PC-3 (cell line): ENCODE measurements at regions not wholly inside any gene's neighbourhood (a gene's known extent, or its start where the extent isn't known, plus 50 kb on each side); places are given as distances from the start of the nearest gene placed in this dataset.
"Not testable (repeated sequence)": the region's sequence is repeated elsewhere in the genome, so short reads cannot be mapped to it uniquely, and the experiment has no call there.

Source experiments
- ATAC-seq: fragments of 200-7000 bp; cut with Tn5 transposase; 2 replicates; pipeline ENCODE4 v1.9.1; 2020; ENCODE audit warnings: mild to moderate bottlenecking, moderate library complexity
- BruUV-seq: library from RNA; stranded (reverse); fragments of 400-500 nt; replicated peaks from 2 replicates; lab custom pipeline; 2021; lab: Mats Ljungman, UMichigan
- CTCF ChIA-PET: fragments of 300-600 bp; sonication (Branson Sonifier 250); formaldehyde crosslinking; loops from one replicate; lab custom pipeline; 2022; ENCODE audit warnings: antibody characterized with exemption; lab: Charles Lee
- POLR2A ChIA-PET: fragments of 300-600 bp; sonication (Branson Sonifier 250); formaldehyde crosslinking; loops from one replicate; lab custom pipeline; 2022; ENCODE audit warnings: antibody characterized with exemption; ENCODE audit not compliant: unreplicated experiment; lab: Charles Lee
- DNase-seq: peaks from one replicate; pipeline ENCODE4 v3.0.0-alpha.2; 2015
- H2AFZ ChIP-seq: fragments of 300-600 bp; sonication (generic); 2 replicates; pipeline ENCODE4 v1.6.0; 2016; ENCODE audit warnings: antibody characterized with exemption, low read length
- H3F3A ChIP-seq: fragments of 300-600 bp; sonication (generic); one replicate; pipeline ENCODE4 v1.6.0; 2017; ENCODE audit warnings: antibody characterized with exemption, low read length, control low read depth, mild to moderate bottlenecking; ENCODE audit not compliant: unreplicated experiment
- H3K27ac ChIP-seq: fragments of 300-600 bp; sonication (generic); 2 replicates; pipeline ENCODE4 v1.5.1; 2016; ENCODE audit warnings: mild to moderate bottlenecking, low read length
- H3K27me3 ChIP-seq: fragments of 300-600 bp; sonication (generic); 2 replicates; pipeline ENCODE4 v1.6.1; 2016; ENCODE audit warnings: low read length, mixed read lengths
- H3K36me3 ChIP-seq: fragments of 300-600 bp; sonication (generic); 2 replicates; pipeline ENCODE4 v1.6.1; 2016; ENCODE audit warnings: low read depth, mixed run types, low read length, mixed read lengths
- H3K4me1 ChIP-seq: fragments of 300-600 bp; sonication (generic); 2 replicates; pipeline ENCODE4 v1.5.1; 2016; ENCODE audit warnings: low read length; ENCODE audit not compliant: insufficient read depth
- H3K4me2 ChIP-seq: fragments of 300-600 bp; sonication (generic); 2 replicates; pipeline ENCODE4 v1.6.0; 2016; ENCODE audit warnings: low read length
- H3K4me3 ChIP-seq: fragments of 300-600 bp; sonication (generic); 2 replicates; pipeline ENCODE4 v1.5.1; 2016; ENCODE audit warnings: mild to moderate bottlenecking, low read length, mixed read lengths
- H3K79me2 ChIP-seq: fragments of 300-600 bp; sonication (generic); 2 replicates; pipeline ENCODE4 v1.6.1; 2017; ENCODE audit warnings: low read length, mixed read lengths
- H3K9ac ChIP-seq: fragments of 300-600 bp; sonication (generic); 2 replicates; pipeline ENCODE4 v1.6.0; 2016; ENCODE audit warnings: mild to moderate bottlenecking, low read length
- H3K9me2 ChIP-seq: fragments of 300-600 bp; sonication (generic); replicated peaks from 2 replicates; pipeline ENCODE4 v1.6.1; 2016; ENCODE audit warnings: mixed run types, low read length, mixed read lengths
- H3K9me3 ChIP-seq: fragments of 300-600 bp; sonication (generic); 2 replicates; pipeline ENCODE4 v1.6.1; 2016; ENCODE audit warnings: low read length, mixed read lengths
- H4K20me1 ChIP-seq: fragments of 300-600 bp; sonication (generic); 2 replicates; pipeline ENCODE4 v1.6.1; 2016; ENCODE audit warnings: low read length, mixed read lengths
- EZH2 ChIP-seq: fragments of 300-600 bp; sonication (generic); IDR thresholded peaks from one replicate; pipeline ENCODE4 v1.6.1; 2017; ENCODE audit warnings: antibody characterized with exemption, mild to moderate bottlenecking, low read length; ENCODE audit not compliant: unreplicated experiment
- EZH2phosphoT487 ChIP-seq: fragments of 300-600 bp; sonication (generic); IDR thresholded peaks from 2 replicates; pipeline ENCODE4 v1.6.1; 2018; ENCODE audit warnings: mild to moderate bottlenecking, antibody characterized with exemption, low read length, borderline replicate concordance
- intact Hi-C: fragments of 100-400 bp; cut with micrococcal nuclease; formaldehyde crosslinking; loops from 2 replicates; pipeline ENCODE4 v1.9.0; 2023
- TF ChIP-seq, protein P1 (sequence below): fragments of 300-600 bp; sonication (generic); conservative IDR thresholded peaks from 2 replicates; pipeline ENCODE4 v1.5.1; 2017; ENCODE audit warnings: antibody characterized with exemption, low read depth, mild to moderate bottlenecking, low read length

DNA sequence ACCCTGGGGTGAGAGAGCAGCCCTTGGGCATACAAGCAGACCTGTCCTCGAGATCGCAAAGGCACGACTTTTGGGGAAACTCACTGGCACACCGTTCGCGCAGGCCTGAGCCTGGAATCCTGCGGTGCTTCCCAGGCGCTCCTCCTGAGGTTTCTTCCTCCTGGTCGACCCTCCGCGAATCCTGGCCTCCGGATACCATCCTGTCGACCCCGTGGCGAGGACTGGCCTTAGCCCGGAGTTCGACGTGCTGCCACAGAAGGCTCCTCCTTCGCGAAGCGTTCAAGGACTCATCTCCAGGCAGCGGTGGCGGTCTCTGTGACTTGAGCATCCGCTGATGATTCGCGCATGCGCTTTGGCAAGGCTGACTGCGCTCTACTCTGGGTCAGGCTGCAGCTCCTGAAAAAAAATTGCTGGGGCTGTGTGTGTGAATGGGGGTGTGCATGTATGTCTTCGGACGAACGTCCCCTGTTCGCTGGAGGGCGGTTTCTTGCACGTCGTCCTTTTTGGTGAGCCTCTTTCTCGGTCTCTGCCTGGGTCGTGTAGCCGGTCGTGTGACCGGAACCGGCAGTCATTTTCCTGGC, 64.4 kb upstream of the ZNF527 start:
- H3K4me2 ChIP-seq = no peak overlapping the region
- no peaks in the 10 kb centered on the region for H3K27me3 ChIP-seq
- H3K4me3 ChIP-seq = no peak overlapping the region
- DNase-seq (no peak), ATAC-seq (no peak)
- no peaks in the 10 kb centered on the region for H3K9me2 ChIP-seq
- H3K4me1 ChIP-seq = no peaks in the 10 kb centered on the region
- no peaks in the 10 kb centered on the region for H3K79me2 ChIP-seq
- H3K9ac ChIP-seq = no peak overlapping the region
- ChIA-PET CTCF (no interaction called here), POLR2A (no interaction called here)
- H3K9me3 ChIP-seq = no peaks in the 10 kb centered on the region
- no TSS peak for BruUV-seq
- H3K36me3 ChIP-seq = no peaks in the 10 kb centered on the region
- no peaks in the 10 kb centered on the region for H3F3A ChIP-seq
- H3K27ac ChIP-seq = no peak overlapping the region
- TF ChIP-seq EZH2phosphoT487 = no peak
- TF ChIP-seq, protein P1, sequence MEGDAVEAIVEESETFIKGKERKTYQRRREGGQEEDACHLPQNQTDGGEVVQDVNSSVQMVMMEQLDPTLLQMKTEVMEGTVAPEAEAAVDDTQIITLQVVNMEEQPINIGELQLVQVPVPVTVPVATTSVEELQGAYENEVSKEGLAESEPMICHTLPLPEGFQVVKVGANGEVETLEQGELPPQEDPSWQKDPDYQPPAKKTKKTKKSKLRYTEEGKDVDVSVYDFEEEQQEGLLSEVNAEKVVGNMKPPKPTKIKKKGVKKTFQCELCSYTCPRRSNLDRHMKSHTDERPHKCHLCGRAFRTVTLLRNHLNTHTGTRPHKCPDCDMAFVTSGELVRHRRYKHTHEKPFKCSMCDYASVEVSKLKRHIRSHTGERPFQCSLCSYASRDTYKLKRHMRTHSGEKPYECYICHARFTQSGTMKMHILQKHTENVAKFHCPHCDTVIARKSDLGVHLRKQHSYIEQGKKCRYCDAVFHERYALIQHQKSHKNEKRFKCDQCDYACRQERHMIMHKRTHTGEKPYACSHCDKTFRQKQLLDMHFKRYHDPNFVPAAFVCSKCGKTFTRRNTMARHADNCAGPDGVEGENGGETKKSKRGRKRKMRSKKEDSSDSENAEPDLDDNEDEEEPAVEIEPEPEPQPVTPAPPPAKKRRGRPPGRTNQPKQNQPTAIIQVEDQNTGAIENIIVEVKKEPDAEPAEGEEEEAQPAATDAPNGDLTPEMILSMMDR = no peak
- TF ChIP-seq EZH2 = no peak
- no peaks in the 10 kb centered on the region for H4K20me1 ChIP-seq
- intact Hi-C loops = no loop called here
- H2AFZ ChIP-seq = no peak overlapping the region

DNA sequence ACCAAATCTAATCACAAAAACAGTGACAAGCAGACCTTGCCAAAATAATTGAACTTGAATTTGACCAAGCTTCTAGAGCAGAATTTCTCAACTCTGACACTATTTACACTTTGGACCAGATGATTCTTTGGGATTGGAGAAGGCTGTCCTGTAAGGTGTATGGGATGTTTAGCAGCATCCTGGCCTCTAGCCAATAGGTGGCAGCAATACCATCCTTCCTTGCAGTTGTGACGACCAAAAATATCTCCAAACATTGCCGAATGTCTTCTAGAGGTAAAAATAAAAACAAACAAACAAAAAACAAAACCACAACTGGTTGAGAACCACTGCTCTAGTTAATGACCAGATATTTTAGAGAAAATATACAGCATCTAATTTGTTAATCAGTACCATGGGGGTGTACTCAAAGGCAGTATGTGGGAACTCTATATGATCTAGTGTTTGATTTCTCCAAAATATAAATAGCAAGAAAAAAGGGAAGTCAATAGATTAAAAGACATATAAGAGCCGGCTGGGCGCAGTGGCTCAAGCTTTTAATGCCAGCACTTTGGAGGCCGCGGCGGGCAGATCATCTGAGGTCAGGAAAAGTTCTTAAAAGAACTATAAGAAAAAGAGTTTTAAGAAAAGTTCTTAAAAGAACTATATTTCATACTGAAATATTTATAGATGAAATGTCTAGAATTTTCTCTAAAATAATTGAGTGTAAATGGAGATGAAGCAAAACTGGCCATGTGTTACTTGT, 60.9 kb upstream of the ZNF527 start:
- no peak overlapping the region for H3K27ac ChIP-seq
- no peaks in the 10 kb centered on the region for H4K20me1 ChIP-seq
- BruUV-seq = no TSS peak
- H3K9me3 ChIP-seq = no peaks in the 10 kb centered on the region
- H3K9me2 ChIP-seq = no peaks in the 10 kb centered on the region
- no peak overlapping the region for H2AFZ ChIP-seq
- TF ChIP-seq EZH2 = no peak
- TF ChIP-seq, protein P1 = no peak
- TF ChIP-seq EZH2phosphoT487 = no peak
- H3K4me1 ChIP-seq = no peaks in the 10 kb centered on the region
- intact Hi-C loops = no loop called here
- POLR2A ChIA-PET = no interaction called here
- CTCF ChIA-PET = no interaction called here
- H3K4me3 ChIP-seq = no peak overlapping the region
- H3K36me3 ChIP-seq = no peaks in the 10 kb centered on the region
- H3K9ac ChIP-seq = no peak overlapping the region
- ATAC-seq = no peak
- no peaks in the 10 kb centered on the region for H3K79me2 ChIP-seq
- no peaks in the 10 kb centered on the region for H3F3A ChIP-seq
- H3K27me3 ChIP-seq = no peaks in the 10 kb centered on the region
- no peak overlapping the region for H3K4me2 ChIP-seq
- DNase-seq = no peak

DNA sequence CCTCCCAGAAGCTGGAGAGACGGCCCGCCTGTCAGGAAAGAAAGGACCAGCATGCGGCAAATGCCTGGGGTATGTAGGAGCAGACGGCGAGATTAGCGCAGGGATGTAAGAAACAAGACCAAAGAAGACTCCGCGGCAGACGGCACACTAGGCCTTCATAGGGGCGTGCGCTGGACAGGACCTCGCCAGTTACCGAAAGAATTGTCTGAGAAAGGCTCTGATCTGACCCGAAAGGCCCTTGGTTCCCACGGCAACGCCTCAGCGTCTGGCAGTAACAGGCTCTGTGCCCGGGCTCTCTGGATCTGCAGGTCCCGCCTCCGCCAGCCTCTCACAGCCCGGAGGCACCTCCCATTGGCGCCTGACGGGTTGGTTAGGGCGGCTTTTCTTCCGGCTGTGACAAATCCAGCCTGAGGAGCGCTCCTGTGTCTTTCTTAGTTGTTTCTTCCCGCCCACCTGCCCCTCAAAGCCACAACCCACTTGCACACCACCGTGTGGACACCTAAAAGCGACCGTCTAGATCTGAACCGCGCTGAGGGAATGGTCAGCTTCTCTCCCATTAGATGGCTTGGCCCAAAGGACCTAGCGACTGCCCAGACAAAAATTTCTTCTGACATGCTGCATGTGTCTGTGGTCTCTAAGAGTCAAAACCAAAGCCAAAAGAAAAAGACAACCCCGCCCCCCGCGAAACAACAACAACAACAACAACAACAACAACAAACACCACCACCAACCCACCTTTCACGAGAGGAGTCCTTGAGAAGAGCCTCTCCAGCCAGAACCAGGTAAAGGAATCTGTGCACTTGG, 58.2 kb upstream of the ZNF527 start:
- ATAC-seq, H2AFZ ChIP-seq, H3K9me3 ChIP-seq, H3K27ac ChIP-seq, H3F3A ChIP-seq, BruUV-seq, H3K36me3 ChIP-seq, H3K4me2 ChIP-seq, H3K9ac ChIP-seq, POLR2A ChIA-PET, H4K20me1 ChIP-seq, CTCF ChIA-PET, DNase-seq, H3K4me1 ChIP-seq, H3K9me2 ChIP-seq, H3K27me3 ChIP-seq, H3K4me3 ChIP-seq, intact Hi-C loops, H3K79me2 ChIP-seq: not testable (repeated sequence)
